GM12865 (cell line): ENCODE measurements at regions not wholly inside any gene's neighbourhood (a gene's known extent, or its start where the extent isn't known, plus 50 kb on each side); places are given as distances from the start of the nearest gene placed in this dataset.

ENCODE experiments used
- DNase-seq: peaks from one replicate; pipeline ENCODE4 v3.0.0; 2010; ENCODE audit warnings: low read depth
- H3K4me3 ChIP-seq: 2 replicates; pipeline ENCODE4 v1.5.1; 2011; ENCODE audit warnings: mild to moderate bottlenecking, low read depth, low read length, control low read depth
- TF ChIP-seq, protein P1 (sequence below): IDR thresholded peaks from 2 replicates; pipeline ENCODE4 v1.5.1; 2011; ENCODE audit warnings: low read length, control low read depth, low read depth, inconsistent platforms; ENCODE audit not compliant: insufficient read depth; ENCODE audit errors: missing control alignments

DNA sequence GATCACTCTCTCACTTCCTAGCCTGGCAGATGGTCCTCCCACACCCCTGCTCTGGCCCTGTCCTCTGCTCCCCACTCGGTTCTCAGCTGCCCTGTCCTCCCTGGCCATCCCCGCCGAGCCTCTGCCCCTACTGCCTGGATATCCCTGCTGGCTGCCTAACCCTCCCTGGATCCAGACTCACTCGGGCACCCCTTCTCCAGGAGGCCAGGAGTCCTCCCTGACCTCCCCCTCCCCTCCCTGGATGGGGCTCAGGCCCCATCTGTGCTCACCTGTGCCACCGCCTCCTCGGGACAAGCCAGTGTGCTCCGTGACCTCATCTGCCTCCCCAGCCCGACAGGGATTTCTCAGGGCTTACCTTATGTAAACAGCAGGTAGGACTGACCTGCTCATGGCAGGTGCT lies 406.1 kb downstream of the TCERG1L start:
- TF ChIP-seq, protein P1, sequence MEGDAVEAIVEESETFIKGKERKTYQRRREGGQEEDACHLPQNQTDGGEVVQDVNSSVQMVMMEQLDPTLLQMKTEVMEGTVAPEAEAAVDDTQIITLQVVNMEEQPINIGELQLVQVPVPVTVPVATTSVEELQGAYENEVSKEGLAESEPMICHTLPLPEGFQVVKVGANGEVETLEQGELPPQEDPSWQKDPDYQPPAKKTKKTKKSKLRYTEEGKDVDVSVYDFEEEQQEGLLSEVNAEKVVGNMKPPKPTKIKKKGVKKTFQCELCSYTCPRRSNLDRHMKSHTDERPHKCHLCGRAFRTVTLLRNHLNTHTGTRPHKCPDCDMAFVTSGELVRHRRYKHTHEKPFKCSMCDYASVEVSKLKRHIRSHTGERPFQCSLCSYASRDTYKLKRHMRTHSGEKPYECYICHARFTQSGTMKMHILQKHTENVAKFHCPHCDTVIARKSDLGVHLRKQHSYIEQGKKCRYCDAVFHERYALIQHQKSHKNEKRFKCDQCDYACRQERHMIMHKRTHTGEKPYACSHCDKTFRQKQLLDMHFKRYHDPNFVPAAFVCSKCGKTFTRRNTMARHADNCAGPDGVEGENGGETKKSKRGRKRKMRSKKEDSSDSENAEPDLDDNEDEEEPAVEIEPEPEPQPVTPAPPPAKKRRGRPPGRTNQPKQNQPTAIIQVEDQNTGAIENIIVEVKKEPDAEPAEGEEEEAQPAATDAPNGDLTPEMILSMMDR = no peak
- no peak for DNase-seq
- no peak overlapping the region for H3K4me3 ChIP-seq

- no peak for DNase-seq
- H3K4me3 ChIP-seq = no peak overlapping the region
- TF ChIP-seq, protein P1 = no peak
These were observed 405.6 kb downstream of the TCERG1L start for GRCh38 chr10:130905921-130906320.

DNA sequence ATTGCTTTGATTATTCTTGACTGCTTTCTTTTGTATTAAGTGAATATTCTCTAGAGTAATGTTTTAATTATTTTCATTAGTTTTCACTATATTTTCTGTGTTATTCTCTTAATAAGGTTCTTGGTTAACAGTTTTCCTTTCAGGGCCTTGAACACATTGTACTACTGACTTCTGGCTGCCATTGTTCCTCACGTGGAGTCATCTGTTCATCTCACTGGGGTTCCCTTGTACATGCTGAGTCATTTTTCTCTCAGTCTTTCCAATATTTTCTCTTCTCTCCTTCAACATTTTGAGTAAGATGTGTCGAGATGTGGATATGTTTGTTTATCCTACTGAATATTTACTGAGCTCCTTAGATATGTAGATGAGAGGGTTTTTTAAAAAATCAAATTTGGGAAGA lies 400.7 kb downstream of the TCERG1L start:
- no peak overlapping the region for H3K4me3 ChIP-seq
- no peak for DNase-seq
- TF ChIP-seq, protein P1 = no peak

DNA sequence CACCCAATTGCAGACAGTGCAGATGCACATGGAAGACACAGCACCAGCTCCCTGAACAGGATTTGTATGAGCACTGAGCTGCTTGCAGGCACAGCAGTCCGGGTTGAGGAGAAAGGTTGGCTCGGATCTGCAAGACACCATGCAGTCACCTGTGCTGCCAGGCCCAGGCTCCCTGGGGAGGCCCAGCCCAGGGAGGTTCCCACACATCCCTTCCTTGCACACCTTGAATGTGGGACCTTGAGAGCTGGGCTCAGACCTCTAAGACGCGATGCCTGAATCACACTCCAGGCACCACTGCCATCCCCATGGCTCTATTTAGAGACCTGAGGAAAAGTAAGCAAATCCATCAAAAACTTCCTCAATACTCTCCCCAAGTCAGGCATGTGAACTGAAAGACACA lies 397.7 kb downstream of the TCERG1L start:
- DNase-seq = no peak
- H3K4me3 ChIP-seq = no peak overlapping the region
- TF ChIP-seq, protein P1 = no peak

GRCh38 chr10:130914367-130914766 lies 397.2 kb downstream of the TCERG1L start:
- DNase-seq = no peak
- no peak overlapping the region for H3K4me3 ChIP-seq
- TF ChIP-seq, protein P1 = no peak

GRCh38 chr10:130915065-130915464 lies 396.5 kb downstream of the TCERG1L start:
- TF ChIP-seq, protein P1 = no peak
- no peak overlapping the region for H3K4me3 ChIP-seq
- no peak for DNase-seq

GRCh38 chr10:130921461-130921860 lies 390.1 kb downstream of the TCERG1L start:
- TF ChIP-seq, protein P1 = no peak
- no peak for DNase-seq
- H3K4me3 ChIP-seq = no peak overlapping the region
